CMK (cell line): ENCODE measurements at regions not wholly inside any gene's neighbourhood (a gene's known extent, or its start where the extent isn't known, plus 50 kb on each side); places are given as distances from the start of the nearest gene placed in this dataset.

Source experiments
- DNase-seq: peaks from one replicate; pipeline ENCODE4 v3.0.0-alpha.2; 2010; ENCODE audit warnings: low read depth

DNA sequence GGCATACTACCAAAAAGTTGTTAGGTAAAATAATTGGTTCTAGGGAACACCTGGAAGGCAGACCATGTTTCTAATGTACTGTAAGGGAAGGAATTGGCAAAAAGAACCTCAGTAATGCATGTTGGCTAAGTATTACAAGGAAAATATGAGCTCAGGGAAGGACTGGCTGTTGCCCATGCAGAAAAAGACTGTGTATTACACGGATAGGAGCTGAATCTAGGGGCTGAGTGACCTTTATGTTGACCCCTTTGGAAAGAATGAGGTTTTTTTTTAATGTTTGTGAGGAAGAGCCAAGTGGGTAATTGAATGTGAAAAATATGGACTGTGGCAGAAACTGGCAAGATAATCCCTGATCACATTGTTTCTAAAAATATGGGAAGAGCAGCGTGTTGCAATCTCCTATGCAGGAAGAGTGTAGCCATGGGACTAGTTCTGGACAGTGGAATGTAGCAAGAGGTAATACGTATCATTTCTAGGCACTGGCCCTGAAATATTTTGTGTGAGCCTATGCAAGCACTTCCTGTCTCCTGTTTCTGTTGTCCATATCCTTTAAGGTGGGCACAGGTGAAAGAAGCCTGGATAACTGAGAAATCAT lies 95.1 kb upstream of the CNTNAP4 start:
- DNase-seq: no peak

DNA sequence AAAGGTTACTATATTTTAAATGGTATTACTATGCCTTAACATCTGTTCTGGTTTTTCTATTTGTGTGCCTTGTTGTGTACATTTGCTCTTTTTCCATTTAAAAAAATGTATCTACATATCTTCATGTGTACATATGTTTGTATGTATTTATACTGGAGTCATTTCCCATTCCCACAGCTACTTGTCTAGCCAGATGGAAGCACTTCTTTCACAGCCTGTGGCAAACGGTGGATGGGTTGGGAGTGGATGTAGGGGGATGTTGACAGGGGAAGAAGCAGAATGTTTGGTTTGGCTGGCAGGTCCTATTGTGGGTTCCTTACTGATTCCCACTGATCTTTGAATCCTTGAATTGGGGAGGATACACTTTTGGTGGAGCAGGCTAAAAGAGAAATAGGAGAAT lies 93.6 kb upstream of the CNTNAP4 start:
- no peak for DNase-seq

DNA sequence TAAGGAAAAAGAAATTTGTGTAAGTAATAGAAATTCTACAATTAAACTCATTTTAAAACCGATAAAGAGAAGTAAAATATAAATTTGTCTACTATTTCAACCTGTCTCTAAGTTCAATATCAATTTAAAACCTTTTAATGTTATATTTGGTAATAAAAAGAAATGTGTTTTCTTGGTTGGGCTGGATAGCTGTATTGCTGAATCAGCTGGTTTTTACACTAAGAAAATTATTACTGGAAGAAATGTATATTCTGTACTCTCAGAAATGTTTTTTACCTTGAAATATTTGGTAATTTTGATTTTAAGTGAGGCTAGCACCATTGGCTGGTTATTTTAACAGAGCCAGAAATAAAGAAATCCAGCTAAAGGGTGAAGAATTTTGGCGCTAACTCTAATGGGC lies 87.1 kb upstream of the CNTNAP4 start:
- DNase-seq: no peak

DNA sequence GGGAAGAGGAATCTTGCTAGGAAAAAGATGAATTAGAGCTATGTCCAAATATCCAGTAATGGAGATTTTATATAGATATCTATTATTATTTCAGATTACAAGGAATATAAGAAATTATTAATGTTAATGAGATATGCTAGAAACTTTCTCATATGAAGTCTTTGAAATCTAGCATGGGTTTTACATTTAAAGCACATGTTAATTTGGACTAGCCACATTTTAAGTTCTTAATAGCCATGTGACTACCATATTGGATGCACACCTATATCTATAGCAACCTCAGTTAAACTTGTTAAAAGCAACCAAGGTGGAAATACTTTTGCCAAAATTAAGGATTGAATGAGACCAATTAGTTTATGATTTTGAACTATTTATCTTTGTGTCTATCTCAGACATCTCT lies 86.7 kb upstream of the CNTNAP4 start:
- no peak for DNase-seq

DNA sequence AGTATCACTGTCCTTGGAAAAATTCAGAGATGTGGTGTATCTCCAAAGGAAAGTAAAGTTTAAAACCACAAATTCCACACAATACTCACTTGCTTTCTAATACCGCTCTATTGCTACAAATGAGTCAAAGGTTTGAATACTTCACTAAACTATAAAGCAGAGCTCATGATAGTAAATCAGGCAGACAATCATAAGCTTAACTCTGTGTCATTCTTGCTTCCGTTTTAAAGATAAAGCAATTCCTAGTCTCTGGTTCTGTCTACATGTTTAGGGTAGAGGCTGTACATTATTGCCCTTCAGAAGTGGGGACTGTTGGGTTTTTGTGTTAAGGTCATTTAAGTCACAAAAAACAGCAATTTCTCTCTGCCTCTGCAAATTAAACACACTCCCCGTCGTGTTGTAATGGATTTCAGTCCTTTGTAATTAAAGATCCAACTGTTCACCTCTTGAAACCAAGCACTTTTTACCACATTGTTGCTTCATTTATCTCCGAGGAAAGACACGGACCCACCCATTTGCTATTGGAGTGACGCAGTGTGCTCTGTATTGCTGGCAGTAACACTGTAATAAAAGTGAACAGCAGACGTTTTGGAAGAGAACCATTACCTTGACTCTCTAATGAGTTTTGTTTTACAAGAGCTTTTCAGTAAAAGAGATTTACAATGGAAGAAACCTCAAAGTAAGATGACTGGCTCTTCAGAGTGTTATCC lies 83.1 kb upstream of the CNTNAP4 start:
- no peak for DNase-seq

DNA sequence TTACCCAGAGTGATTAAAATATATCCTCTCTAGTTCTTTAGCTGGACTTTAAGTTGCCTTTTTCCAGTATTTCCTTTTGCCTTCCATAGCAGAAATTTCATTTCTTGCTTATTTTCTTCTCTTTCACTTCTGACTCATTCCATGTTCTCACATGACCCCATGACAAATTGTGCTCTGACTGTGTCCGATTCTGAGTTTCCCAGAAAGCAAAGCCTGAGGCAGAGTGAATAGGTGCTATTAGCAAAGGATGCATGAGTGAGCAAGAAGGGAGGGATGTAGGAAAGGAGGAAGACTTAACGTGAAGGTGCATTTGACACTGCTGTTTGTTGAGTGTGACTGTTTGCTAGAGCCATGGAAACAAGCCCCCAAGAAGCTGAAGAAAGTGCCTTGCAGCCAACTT lies 82.6 kb upstream of the CNTNAP4 start:
- no peak for DNase-seq

DNA sequence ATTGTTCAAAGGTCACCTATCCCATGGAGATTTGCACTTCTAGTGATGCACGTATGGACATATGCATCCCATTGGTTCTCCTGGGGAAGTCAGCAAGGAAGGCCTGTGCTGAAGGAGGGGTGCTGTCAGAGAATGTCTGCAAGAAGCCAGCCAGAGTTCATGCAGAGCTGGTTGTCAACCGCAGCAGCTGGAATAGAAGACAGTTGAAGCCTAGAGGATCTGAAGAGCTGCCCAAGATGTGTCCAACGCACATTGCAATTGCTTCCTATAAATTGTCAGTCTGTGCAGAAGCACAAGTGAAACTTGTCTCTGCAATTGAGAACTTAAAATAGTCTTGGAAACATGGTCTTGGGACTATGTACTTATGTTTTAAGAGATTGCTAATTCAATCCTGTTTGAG lies 82.1 kb upstream of the CNTNAP4 start:
- no peak for DNase-seq

DNA sequence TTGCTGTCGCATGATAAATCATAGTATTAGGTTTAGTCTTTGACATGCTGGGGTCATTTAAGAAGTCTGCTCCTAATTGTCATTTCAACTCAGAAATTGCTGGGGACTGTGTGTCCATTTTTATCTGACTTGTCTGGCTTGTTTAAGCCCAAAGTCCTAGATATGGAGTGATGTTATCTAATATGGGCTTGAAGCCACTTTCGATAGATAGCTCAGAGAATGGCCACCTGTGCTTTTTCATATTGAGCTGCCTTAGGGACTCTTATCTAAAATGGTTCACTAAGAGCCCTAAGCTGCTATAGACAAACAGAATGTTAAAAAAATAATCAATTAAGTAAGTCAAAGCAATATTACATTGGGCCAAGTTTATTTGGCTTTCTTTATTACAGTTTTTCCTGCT lies 81.6 kb upstream of the CNTNAP4 start:
- no peak for DNase-seq

DNA sequence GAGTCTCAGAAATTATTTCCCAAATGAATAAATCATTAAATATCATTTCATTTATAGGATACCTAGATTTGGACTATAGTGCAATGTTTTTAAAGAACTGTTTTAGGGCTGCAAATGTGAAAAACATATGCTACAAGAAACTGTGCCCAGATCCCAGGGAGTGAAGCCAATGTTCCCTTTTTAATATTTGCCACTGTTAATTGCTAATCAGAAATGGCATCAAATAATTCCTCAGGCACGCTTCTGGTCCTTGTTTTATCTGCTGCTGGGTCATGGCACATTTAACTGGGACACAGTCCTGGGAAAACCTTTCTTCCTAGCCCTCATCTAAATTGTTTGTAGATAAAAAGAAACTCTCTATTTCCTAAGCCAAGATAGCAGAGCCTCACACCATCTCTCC lies 79.3 kb upstream of the CNTNAP4 start:
- no peak for DNase-seq

DNA sequence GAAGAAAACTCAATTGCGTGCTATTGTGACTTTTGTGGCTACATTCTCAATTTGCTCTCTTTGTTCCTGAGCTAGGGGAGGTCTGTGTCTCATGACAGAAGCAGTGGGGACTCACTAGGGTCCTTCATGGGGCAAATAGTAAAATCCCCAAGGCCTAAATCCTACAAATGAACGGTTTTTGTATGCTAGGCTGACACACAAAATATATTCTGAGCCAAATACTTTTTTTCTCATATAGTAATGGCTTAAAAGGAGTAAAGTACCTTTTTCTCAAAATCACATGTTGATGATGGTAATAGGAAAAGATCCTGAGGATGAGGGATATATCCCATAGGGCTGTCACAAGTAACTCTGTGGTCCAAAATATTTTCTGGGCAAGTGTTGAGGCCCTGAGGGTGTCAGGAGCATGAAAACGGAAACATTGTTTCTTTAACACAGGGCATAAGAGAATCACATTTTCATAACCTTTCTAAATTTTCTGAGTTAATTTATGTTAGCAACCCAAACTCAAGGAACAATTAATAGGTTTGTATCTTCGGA lies 77.5 kb upstream of the CNTNAP4 start:
- no peak for DNase-seq

DNA sequence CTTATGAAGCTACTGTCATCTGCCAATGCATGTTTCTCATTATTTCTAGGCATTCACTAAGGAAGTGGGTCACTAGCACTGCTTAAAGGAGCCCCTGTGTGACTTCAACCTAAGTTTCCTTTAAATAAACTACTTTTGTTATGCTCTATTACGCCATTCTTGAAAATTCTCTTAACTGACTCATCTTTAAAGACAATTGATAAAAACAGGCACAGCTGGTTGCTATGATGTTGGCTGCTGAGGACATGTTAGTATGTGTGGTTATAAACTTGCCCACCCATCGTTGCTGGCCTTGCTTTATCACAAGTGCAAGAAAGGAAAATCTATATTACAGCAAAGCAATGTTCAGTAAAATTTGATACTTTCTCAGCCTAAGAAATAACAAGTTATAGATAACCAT lies 75.8 kb upstream of the CNTNAP4 start:
- no peak for DNase-seq

DNA sequence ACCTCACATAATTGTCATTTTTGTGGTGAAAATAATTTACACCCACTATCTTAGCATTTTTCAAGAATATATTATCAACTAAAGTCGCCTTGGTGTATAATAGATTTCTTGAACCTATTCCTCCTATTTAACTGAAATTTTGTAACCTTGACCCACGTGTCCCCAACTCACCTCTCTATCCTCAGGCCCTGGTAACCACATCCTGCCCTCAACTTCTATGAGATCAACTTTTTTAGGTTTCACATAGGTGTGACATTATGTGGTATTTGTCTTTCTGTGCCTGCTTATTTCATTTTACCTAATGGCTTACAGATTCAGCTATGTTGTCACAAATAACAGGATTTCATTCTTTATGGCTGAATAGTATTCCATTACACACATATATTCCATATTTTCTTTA lies 73.0 kb upstream of the CNTNAP4 start:
- no peak for DNase-seq

DNA sequence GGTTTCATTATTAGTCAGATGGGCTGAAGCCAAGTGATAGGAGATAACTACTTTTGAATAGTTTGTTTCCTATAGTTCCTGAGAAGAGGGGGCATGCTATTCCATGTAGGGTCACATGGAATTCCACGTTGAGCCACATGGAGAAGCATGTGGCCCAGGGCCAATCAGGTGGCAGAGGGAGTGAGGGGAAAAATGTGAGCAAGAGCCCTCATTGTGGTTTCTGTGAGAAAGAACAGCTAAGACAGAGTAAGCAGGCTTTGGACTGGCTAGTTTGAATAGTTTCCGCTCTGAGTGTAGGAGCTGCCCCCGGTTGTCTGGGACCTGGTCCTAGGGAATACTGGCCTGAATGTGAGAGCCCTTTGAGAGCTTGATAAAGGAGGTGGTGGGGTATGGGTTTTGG lies 69.9 kb upstream of the CNTNAP4 start:
- DNase-seq: no peak

DNA sequence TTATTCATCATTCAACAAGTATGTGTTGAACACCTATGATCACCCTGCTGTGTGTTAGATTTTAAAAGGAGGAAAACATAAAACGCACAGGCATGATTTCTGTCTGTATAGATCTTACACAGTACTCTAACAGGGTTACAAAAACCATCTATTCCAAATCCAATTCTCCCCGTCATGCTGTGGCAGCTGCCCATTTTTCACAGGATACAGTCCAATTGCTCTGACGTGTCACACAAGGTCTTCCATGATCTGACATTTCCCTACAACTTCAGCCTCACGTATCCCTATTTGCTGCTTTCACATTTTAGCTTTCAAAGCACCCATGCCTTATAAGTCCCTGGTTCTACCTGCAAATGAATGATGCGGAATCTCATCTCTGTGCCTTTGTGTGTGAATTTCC lies 67.0 kb upstream of the CNTNAP4 start:
- no peak for DNase-seq

DNA sequence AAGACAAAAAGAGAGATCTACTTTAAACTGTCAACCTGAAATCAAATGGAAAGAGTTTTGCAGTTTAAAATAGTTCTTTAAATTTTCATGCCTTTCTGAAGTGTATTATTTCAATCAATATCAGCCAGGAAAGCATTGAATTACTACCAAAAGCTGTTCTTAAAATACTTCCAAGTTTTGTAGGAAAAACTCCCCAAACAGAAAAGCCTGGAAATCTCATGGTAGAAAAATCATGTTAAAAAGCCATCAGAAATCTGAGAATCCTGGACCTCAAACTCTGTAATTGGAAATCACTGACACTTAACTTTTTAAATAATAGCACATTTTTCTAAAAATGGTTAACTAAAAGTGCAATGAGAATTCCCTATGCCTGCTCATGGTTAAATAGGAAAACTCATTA lies 63.3 kb upstream of the CNTNAP4 start:
- no peak for DNase-seq

DNA sequence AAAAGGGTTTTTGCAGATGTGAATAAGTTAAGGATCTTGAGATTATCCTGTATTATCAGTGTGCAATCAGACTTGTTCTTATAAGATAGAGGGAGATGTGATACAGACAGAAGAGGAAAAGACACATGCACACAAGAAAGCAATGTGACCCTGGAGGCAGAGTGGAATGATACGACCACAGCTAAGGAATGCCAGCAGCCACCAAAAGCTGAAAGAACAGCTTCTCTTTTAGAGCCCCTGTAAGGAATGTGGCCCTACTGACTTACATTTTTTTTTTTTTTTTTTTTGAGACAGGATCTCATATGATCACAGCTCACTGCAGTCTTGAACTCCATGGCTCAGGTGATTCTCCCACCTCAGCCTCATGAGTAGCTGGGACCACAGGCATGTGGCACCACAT lies 62.3 kb upstream of the CNTNAP4 start:
- no peak for DNase-seq

DNA sequence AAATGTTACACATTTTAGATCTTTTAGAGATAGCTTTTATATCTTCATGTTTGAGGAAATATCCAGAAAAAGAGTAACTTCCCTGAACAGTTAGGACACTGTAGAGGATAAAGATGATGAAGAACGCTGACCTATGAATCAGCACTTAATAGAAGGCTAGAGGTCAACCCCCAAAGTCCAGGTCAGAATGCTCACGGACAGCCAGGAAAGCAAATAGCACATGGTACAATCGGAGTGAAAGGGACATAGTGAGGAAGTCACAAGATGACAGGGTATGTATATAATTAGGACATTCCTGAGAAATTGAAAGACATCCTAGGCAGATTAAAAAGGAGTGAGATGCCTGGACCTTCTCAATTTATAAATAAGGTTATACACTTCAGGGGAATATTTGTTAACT lies 55.1 kb upstream of the CNTNAP4 start:
- no peak for DNase-seq

DNA sequence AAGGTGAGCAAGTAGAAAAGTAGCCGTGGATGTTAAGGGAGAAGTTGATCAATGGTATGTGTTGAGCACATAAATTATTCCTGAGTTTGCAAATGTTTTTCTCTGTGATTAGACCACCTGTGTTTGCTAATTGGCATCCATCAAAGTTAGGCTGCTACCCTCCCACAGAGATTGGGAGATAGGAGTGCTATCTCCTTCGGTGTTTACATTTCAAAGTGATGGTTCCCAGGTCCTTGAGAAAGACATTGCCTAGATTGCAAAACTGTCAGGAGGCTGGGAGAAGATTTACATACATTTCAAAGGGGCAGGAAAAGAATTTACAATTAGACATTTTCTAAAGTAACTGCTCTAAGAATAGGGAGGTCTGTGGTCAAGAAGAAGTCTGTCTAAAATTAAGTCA lies 54.3 kb upstream of the CNTNAP4 start:
- no peak for DNase-seq

DNA sequence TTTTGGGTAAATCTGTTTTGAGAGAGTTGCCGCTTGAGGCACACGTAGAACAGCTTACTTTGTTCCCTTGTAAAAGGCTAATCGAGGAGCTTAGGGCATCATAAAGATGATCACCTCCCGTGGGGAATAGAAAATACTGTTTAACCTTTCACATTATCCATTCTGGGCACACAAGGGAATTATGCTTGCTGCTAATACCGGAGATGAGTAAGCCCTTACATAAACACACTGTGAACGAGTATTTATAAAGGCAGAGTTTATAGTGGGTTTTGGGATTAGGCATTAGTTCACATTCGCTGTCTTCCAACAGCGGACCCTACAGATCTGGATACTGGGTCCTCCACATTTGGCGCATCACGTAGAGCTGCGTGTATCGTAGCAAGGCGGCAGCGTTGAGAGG lies 51.2 kb upstream of the CNTNAP4 start:
- no peak for DNase-seq

DNA sequence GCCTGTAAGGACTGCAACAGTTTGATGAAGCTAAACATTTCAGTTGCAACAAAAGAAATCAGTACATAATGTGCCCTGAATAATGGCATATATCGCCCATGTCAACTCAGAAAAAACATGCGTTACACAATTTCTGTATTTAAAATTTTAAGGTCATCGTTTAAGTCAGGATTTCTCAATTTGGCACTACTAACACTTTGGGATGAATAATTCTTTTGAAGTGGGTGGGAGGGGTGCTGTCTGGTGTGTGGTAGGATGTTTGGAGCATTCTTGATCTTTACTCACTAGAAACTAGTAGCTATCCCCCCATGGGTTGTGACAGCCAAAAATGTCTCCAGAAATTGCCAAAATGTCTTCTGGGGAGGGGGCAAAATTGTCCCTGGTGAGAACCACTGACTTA lies 50.7 kb upstream of the CNTNAP4 start:
- no peak for DNase-seq
